RWPE1 (cell line): ENCODE measurements at regions not wholly inside any gene's neighbourhood (a gene's known extent, or its start where the extent isn't known, plus 50 kb on each side); places are given as distances from the start of the nearest gene placed in this dataset.
"Not testable (repeated sequence)": the region's sequence is repeated elsewhere in the genome, so short reads cannot be mapped to it uniquely, and the experiment has no call there.

Experiments
- CTCF ChIA-PET: fragments of 350-600 bp; sonication (Branson Sonifier 250); formaldehyde crosslinking; extraction: SDS; loops from one replicate; lab custom pipeline; 2021; lab: Yijun Ruan, JAX
- POLR2A ChIA-PET: fragments of 400-600 bp; formaldehyde crosslinking; extraction: SDS; loops from one replicate; lab custom pipeline; 2020; ENCODE audit warnings: antibody characterized with exemption; ENCODE audit not compliant: low non-redundant PET; lab: Yijun Ruan, JAX
- DNase-seq: peaks from one replicate; pipeline ENCODE4 v3.0.0; 2012; ENCODE audit warnings: low spot score
- H3K27ac ChIP-seq: fragments of 450-650 bp; 2 replicates; pipeline ENCODE4 v1.5.1; 2017
- TF ChIP-seq, protein P1 (sequence below): fragments of 450-650 bp; conservative IDR thresholded peaks from 2 replicates; pipeline ENCODE4 v1.5.1; 2017; ENCODE audit warnings: low read depth, mild to moderate bottlenecking

DNA sequence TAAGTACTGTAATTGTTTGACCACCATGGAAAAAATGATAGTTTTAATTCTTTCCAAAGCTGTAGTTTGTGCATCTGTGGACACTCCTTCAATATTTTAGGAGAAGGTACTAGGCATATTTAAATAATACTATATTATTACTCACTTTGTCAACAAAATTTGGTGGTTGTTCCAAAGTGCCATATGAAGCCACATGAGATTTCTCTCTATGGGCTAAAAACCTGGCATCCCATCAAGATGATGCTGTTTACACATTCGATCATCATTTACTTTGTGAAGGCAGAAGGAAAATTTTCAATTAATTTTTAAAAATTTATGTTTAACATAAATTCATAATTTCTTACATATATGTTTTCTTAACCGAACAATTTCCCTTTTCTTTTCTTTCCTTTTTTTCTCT is 502.6 kb upstream of the JAG1 start:
- TF ChIP-seq, protein P1, sequence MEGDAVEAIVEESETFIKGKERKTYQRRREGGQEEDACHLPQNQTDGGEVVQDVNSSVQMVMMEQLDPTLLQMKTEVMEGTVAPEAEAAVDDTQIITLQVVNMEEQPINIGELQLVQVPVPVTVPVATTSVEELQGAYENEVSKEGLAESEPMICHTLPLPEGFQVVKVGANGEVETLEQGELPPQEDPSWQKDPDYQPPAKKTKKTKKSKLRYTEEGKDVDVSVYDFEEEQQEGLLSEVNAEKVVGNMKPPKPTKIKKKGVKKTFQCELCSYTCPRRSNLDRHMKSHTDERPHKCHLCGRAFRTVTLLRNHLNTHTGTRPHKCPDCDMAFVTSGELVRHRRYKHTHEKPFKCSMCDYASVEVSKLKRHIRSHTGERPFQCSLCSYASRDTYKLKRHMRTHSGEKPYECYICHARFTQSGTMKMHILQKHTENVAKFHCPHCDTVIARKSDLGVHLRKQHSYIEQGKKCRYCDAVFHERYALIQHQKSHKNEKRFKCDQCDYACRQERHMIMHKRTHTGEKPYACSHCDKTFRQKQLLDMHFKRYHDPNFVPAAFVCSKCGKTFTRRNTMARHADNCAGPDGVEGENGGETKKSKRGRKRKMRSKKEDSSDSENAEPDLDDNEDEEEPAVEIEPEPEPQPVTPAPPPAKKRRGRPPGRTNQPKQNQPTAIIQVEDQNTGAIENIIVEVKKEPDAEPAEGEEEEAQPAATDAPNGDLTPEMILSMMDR = no peak
- ChIA-PET CTCF (interaction anchor here (0.8 kb wide), 1 partner anchor 500 kb away, joined by 3 read pairs; no protein-coding TSS in a partner anchor), POLR2A (no interaction called here)
- DNase-seq = no peak
- H3K27ac ChIP-seq = no peak overlapping the region

DNA sequence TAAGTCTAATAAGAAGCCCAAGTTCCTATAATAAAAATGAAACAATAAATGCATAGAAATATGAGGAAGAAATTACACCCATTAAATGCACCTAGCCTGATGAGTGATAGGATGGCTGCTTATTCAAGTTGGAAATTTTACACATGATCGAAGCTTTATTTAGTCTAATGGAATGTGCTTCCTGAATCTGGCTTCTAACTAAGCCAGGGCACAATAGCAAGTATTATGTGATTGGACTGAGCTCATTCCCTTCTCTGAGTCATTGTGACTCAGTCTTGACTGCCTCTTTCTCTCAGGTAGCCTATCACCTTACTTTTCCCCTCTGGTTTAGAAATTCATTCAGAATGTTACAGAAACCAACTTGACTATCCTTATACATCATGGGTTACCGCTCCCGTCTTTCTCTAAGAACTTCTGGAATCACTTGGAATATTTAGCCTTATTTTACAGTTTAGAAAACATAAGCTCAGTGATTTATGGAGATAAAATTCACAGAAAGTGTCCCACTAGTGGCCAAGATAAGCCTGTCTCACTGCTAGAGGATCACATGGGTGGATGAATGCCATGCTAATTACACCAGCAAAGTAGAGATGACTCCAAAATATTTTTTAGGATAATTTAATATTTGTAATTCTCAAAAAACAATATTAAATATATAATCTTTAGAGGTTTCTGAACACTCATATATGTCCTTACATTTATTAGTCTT is 505.3 kb upstream of the JAG1 start:
- DNase-seq = peak; percentile 92
- TF ChIP-seq, protein P1 = no peak
- POLR2A ChIA-PET = no interaction called here
- CTCF ChIA-PET = interaction anchor here (0.5 to 1.1 kb wide), 5 partner anchors 17 to 1088 kb away, joined by 3 read pairs; no protein-coding TSS in a partner anchor
- no peak overlapping the region for H3K27ac ChIP-seq

DNA sequence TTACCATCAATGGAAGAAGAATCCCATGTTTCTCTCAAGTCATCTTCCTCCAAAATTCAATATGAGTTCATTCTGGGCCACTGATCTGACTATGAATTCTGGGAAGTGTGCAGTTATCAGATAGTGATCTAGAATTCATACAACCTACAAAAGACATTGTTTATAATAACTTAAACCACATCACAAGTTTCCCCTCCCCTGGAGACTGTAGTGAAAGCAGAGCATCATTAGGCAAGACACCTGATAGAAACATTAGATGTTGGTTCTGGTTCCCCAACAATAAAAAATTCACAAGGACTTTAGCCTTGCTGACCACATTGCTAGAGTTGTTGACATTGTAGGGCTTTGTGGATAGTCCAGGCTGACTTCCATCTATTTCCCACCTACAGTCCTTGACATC is 506.4 kb upstream of the JAG1 start:
- POLR2A ChIA-PET = no interaction called here
- H3K27ac ChIP-seq = no peak overlapping the region
- CTCF ChIA-PET = no interaction called here
- DNase-seq = no peak
- TF ChIP-seq, protein P1 = no peak

DNA sequence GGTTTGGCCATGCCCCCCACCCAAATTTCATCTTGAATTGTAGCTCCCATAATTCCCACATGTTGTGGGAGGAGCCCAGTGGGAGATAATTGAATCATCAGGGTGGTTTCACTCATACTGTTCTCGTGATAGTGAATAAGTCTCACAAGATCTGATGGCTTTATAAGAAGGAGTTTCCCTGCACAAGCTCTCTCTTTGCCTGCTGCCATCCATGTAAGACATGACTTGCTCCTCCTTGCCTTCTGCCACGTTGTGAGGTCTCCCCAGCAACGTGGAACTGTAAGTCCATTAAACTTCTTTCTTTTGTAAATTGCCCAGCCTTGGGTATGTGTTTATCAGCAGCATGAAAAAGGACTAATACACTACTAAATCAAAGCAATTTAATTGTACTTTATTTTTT is 507.3 kb upstream of the JAG1 start:
- POLR2A ChIA-PET, H3K27ac ChIP-seq, DNase-seq: not testable (repeated sequence)
- CTCF ChIA-PET = interaction anchor here (0.6 kb wide), 1 partner anchor 263 kb away, joined by 3 read pairs; no protein-coding TSS in a partner anchor

DNA sequence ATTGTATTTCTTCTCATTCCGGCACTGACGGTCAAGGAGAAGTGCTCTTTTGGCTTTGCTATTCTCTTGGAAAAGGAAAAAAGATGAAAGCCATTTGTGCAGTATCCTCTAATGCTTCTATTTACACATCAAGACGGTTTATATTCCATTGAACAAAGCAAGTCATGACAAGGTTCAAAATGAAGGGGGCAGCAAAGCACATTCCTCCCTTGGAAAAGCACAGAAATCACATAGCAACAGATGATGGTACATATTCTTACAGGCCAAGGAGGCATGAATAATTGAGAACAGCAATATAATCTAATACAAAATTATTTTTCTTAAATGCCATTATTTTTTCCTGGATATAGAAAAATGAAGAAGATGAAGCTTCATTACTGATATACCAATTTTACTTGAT is 508.2 kb upstream of the JAG1 start:
- CTCF ChIA-PET = interaction anchor here (0.6 kb wide), 1 partner anchor 425 kb away, joined by 3 read pairs; no protein-coding TSS in a partner anchor
- H3K27ac ChIP-seq = no peak overlapping the region
- TF ChIP-seq, protein P1 = no peak
- no peak for DNase-seq
- POLR2A ChIA-PET = no interaction called here

DNA sequence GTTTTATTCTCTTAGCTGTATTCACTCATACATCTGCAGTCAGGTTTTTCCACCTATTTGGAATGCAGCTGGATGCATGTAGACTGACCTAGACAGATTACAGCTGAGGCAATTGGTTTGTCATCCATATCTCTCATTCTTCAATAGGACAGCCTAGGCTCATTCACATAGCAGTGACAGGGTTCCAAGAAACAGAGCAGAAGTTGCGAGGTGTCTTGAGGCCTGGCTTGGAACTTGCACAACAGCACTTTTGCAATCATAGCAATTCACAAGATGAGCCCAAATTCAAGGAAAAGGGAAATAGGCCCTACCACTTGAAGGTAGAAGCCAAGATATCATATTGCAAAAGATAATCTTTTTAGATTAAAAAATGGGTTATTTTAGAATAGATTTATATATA is 508.9 kb upstream of the JAG1 start:
- no peak for DNase-seq
- no peak overlapping the region for H3K27ac ChIP-seq
- TF ChIP-seq, protein P1 = no peak
- CTCF ChIA-PET = no interaction called here
- POLR2A ChIA-PET = no interaction called here

DNA sequence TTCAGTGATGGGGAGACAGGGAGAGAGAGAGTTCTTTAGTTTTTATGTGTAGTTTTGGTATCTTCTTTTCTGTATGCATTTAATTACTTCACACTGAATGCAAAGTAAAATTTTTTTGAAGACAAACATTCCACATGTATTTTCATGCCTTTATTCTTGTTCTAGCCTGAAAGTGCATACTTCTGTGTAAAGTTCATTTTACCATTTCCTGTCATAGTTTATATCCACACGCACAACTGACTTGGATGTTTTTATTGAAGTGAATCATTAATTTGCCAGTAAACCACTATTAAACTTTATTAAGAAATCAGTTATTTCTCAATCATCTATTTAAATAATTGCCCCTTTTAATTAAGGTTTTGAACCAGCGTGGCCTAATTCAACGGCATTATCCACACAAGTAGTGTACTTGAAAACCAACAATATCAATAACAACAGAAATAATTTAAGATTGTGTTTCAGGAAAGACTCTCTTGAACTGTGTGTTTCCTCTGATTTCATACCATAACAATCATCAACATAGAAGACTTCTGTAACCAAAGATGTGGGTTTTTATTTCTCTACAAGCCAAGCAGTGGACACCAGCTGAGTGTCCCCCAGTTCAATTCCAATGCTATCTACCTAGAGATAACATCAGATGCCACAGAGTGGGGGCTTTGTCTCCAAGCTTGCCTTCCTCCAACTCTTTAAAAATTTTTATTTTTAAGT is 512.7 kb upstream of the JAG1 start:
- DNase-seq = peak; percentile 44
- TF ChIP-seq, protein P1 = no peak
- ChIA-PET CTCF (no interaction called here), POLR2A (no interaction called here)
- H3K27ac ChIP-seq = no peak overlapping the region
